HEK293 (cell line): ENCODE measurements at regions not wholly inside any gene's neighbourhood (a gene's known extent, or its start where the extent isn't known, plus 50 kb on each side); places are given as distances from the start of the nearest gene placed in this dataset.

Source experiments
- HIC1 ChIP-seq: fragments of 450-650 bp; formaldehyde crosslinking; IDR thresholded peaks from 2 replicates; pipeline ENCODE4 v1.5.1; 2016; ENCODE audit warnings: missing biosample characterization, missing genetic modification characterization
- PRDM1 ChIP-seq: fragments of 450-650 bp; formaldehyde crosslinking; IDR thresholded peaks from 2 replicates; pipeline ENCODE4; 2016; ENCODE audit warnings: missing biosample characterization, missing genetic modification characterization
- TCF7L2 ChIP-seq: IDR thresholded peaks from 2 replicates; pipeline ENCODE4 v1.6.1; 2011; ENCODE audit warnings: low read depth, mild to moderate bottlenecking, inconsistent platforms, low read length, moderate library complexity, borderline replicate concordance
- YY1 ChIP-seq: fragments of 450-650 bp; formaldehyde crosslinking; IDR thresholded peaks from 2 replicates; pipeline ENCODE4 v1.5.1; 2018; ENCODE audit warnings: missing biosample characterization, missing genetic modification characterization
- ZBTB7A ChIP-seq: fragments of 450-650 bp; formaldehyde crosslinking; IDR thresholded peaks from 2 replicates; pipeline ENCODE4 v1.5.1; 2016; ENCODE audit warnings: low read depth, missing biosample characterization, missing genetic modification characterization
- ZNF174 ChIP-seq: fragments of 450-650 bp; formaldehyde crosslinking; IDR thresholded peaks from 2 replicates; pipeline ENCODE4 v1.5.0; 2017; ENCODE audit warnings: missing biosample characterization, mild to moderate bottlenecking, missing genetic modification characterization
- ZNF292 ChIP-seq: fragments of 450-650 bp; formaldehyde crosslinking; IDR thresholded peaks from 2 replicates; pipeline ENCODE4 v1.5.1; 2016; ENCODE audit warnings: low read depth, missing biosample characterization, missing genetic modification characterization, borderline replicate concordance
- ZNF416 ChIP-seq: fragments of 450-650 bp; formaldehyde crosslinking; IDR thresholded peaks from 2 replicates; pipeline ENCODE4 v1.5.1; 2016; ENCODE audit warnings: missing biosample characterization, missing genetic modification characterization
- ZNF777 ChIP-seq: fragments of 450-650 bp; formaldehyde crosslinking; IDR thresholded peaks from 2 replicates; pipeline ENCODE4 v1.5.1; 2017; ENCODE audit warnings: missing biosample characterization, missing genetic modification characterization, borderline replicate concordance
- ZNF837 ChIP-seq: fragments of 450-650 bp; formaldehyde crosslinking; IDR thresholded peaks from 2 replicates; pipeline ENCODE4 v1.5.1; 2016; ENCODE audit warnings: missing biosample characterization, missing genetic modification characterization
- TF ChIP-seq, protein P1 (sequence below): fragments of 450-650 bp; formaldehyde crosslinking; IDR thresholded peaks from 2 replicates; pipeline ENCODE4 v1.5.1; 2016; ENCODE audit warnings: missing biosample characterization, missing genetic modification characterization

DNA sequence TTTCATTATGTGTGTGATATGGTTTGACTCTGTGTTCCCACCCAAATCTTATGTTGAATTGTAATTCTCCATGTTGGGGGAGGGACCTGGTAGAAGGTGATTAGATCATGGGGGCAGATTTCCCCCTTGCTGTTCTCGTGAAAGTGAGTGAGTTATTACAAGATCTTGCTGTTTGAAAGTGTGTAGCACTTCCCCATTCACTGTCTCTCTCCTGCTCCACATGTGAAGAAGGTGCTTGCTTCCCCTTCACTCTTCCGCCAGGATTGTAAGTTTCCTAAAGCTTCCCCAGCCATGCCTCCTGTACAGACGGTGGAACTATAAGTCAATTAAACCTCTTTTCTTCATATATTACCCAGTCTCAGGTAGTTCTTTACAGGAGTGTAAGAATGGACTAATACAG lies 54.3 kb upstream of the SERTM1 start:
- TF ChIP-seq ZNF777 (tag by site-specific recombination) (no peak), HIC1 (tag by site-specific recombination) (no peak), ZNF292 (tag by site-specific recombination) (no peak), TCF7L2 (no peak), ZNF837 (tag by site-specific recombination) (no peak), ZNF416 (no peak), ZBTB7A (tag by site-specific recombination) (no peak), YY1 (tag by site-specific recombination) (no peak), ZNF174 (tag by site-specific recombination) (no peak), PRDM1 (tag by site-specific recombination) (no peak)
- TF ChIP-seq, protein P1, sequence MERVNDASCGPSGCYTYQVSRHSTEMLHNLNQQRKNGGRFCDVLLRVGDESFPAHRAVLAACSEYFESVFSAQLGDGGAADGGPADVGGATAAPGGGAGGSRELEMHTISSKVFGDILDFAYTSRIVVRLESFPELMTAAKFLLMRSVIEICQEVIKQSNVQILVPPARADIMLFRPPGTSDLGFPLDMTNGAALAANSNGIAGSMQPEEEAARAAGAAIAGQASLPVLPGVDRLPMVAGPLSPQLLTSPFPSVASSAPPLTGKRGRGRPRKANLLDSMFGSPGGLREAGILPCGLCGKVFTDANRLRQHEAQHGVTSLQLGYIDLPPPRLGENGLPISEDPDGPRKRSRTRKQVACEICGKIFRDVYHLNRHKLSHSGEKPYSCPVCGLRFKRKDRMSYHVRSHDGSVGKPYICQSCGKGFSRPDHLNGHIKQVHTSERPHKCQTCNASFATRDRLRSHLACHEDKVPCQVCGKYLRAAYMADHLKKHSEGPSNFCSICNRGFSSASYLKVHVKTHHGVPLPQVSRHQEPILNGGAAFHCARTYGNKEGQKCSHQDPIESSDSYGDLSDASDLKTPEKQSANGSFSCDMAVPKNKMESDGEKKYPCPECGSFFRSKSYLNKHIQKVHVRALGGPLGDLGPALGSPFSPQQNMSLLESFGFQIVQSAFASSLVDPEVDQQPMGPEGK (tag by site-specific recombination) = no peak
